Fibroblast of skin of left quadriceps (primary cell): ENCODE measurements at regions not wholly inside any gene's neighbourhood (a gene's known extent, or its start where the extent isn't known, plus 50 kb on each side); places are given as distances from the start of the nearest gene placed in this dataset.
"Not testable (repeated sequence)": the region's sequence is repeated elsewhere in the genome, so short reads cannot be mapped to it uniquely, and the experiment has no call there.

Experiments used
- DNase-seq, 2 experiments: peaks; one replicate each; pipeline ENCODE4 v3.0.0-alpha.2; 2013; ENCODE audit warnings: low read depth in 2 of 2

DNA sequence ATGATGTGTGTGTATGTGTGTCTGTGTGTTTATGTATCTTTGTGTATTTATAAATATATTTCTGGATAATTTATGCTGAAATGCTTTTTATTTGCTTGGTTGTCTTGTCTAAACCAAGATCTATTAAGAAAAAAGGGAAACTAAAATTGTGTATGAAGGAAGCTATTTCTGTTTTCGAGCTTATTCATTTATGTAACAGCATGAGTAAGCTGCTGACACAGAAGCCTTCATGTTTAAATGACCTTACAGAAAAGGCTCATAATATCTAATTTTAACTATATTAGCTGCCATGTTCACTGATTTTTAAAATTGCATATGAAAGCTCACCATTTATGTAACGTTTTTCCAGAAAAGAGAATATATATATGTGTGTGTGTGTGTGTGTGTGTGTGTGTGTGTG lies 392.8 kb downstream of the PTH2R start:
- DNase-seq: no peak

DNA sequence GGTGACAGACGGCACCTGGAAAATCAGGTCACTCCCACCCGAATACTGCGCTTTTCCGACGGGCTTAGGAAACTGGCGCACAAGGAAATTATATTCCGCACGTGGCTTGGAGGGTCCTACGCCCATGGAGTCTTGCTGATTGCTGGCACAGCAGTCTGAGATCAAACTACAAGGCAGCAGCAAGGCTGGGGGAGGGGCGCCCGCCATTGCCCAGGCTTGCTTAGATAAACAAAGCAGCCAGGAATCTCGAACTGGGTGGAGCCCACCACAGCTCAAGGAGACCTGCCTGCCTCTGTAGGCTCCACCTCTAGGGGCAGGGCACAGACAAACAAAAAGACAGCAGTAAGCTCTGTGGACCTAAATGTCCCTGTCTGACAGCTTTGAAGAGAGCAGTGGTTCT lies 394.3 kb downstream of the PTH2R start:
- not testable (repeated sequence) for DNase-seq

DNA sequence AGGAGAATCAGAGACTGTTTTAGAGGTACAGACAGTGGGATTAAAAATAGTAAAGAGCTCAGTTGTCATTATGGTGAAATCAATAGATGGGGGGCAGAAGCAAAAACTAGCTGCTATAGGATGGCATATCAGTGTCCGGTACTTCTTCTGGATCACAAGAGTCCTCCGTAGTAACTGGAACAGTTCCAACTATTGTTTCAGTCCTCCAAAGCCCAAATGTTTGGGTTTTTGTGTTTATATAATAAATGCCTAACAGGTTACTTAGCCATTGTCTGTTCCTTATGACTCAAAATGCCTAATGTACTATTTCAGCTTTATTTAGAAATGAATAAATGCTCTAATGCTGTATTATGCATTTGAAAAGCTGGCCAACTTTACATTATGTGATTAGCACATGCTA lies 401.2 kb downstream of the PTH2R start:
- no peak for DNase-seq

DNA sequence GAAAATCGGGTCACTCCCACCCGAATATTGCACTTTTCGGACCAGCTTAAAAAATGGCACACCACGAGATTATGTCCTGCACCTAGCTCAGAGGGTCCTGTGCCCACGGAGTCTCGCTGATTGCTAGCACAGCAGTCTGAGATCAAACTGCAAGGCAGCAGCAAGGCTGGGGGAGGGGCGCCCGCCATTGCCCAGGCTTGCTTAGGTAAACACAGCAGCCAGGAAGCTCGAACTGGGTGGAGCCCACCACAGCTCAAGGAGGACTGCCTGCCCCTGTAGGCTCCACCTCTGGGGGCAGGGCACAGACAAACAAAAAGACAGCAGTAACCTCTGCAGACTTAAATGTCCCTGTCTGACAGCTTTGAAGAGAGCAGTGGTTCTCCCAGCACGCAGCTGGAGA lies 405.3 kb downstream of the PTH2R start:
- DNase-seq: not testable (repeated sequence)

DNA sequence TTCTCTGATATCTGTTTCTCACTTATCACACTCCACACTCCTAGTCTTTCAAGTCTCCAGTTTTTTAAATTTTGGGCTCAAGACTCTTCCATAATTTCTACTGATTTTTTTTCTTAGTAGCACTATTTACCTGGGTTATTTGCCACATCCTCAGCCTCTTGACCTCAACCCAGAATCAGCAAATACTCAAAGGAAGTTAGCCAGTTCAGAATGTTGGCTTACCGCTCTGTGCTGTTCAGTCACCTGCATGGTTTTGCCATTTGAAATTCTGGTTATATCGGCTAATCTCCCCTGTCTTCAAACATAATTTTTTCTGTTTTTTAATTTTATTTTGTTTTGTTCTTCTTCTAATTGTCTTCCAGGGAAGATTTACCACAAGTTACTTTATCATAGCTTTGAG lies 412.6 kb downstream of the PTH2R start:
- DNase-seq: no peak

DNA sequence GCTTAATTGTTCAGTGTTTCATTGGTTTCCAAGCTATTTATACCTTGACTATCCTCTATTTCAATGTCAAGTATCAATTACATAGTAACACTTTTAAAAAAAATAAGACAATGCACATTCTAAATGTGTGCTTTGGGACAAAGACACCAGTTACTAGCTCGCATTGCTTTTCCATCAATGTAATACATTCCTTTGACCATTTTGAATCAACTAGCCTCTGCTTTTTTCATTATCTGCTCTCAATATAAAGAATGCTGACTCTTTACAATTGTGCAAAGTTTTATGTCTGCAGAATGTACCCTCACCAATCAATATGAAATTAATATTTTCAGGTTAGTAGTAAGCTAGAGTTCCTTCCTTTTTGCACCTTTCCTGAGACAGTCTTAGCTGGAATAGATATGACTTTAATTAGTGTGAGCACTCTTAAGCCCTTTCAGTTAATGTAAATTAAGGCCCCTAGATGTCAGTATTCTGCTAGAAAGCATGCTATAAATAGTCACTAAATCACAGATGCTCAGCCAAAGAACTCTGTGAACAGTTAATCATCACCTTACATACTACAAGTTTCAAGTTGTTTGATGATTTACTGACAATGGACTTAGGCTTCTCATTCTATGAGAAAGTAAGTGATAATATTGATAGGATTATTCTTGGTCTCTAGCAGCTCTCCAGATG lies 413.6 kb downstream of the PTH2R start:
- DNase-seq: no peak

DNA sequence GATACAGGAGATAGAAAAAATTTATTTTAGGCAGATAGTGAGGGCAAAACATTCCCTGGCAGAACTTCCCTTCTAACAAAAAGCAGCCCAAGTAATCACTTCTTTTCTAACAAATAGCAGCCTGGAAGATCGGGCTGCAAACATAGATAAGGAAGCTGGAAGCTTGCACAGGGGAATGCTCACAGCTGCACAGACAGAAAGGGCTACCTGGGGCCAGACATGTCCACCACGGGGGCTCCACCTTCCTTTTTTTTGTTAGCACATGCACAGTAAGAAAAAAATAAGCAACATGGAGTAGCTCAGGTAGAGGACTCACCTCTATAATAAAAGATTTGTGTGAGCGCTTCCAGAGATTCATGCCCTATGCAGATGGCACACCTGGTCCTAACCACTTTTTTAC lies 420.5 kb downstream of the PTH2R start:
- DNase-seq: no peak

DNA sequence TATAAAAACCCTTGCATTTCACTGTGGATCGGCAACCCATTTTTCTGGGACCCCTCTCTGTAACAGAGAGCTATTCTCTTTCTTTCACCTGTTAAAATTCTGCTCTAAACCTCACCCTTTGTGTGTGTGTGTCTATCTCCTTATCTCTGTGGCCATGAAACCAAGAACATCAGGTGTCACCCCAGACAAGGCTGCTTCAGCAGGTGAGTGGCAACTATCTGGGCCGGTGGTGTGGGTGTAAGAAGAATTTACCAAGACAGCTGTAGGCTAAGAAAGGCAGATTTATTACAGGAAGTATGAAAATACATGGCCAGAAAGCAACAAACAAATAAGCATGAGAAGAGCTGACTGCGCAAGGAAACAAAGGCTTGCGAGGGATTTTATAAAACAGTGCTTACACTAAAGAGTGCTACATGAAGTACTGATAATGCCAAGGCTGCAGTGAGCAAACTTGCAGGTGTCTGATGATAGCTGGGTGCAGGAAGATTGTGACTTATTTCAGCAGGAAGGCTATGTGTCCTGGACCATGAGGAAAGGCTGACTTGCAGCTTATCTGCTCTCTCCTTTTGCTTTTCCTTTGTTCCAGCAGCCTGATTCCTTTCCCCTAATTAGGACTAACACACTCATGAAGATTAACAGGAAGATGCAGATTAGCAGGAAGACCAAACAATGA lies 421.1 kb downstream of the PTH2R start:
- no peak for DNase-seq

DNA sequence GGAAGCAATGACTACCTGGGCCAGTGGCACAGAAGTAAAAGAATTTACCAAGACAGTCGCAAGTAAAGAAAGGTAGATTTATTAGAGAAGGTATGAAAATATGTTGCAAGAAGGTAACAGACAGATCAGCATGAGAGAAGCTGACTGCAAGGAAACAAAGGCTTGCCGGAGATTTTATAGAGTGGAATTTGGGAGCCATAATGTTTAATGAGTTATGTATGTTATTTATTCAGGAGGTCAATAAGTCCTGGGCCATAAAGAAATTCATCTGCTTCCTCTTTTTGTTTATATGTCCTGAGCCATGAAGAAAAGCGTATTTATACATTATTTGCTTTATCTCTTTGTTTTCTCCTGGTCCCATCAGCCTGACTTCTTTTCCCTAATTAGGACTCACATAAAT lies 423.6 kb downstream of the PTH2R start:
- DNase-seq: no peak

DNA sequence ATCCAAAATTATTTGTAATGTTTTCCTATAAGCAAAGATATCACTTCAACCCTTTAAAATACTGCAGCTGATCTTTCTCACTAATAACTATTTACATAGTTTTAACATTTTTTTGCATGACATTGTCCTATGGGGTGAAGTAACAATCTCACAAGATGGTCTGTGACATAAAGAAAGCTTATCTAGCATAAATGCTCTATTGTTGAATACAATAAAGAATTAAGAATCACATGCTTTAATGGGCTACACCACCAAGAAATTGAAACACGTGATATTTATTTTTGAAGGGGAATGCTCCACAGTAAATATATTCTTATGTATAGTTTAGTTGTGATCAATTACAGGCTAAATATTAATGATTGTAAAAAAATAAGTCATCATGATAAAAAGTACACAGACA lies 441.1 kb downstream of the PTH2R start:
- no peak for DNase-seq

DNA sequence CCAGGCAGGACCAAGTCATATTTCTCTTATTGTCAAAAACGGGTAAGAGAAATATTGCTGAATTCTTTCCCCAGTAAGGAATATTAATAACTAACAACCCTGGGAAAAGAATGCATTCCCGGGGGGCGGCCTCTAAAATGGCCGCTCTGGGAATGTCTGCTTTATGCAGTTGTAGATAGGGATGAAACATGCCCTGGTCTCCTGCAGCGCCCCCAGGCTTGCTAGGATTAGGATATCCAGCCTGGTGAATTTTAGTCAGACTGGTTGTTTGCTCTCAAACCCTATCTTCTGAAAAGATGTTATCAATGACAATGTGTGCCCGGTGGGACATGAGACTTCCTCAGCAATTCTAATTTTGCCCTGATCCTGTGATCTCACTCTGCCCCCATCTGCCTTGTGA lies 448.1 kb downstream of the PTH2R start:
- no peak for DNase-seq

DNA sequence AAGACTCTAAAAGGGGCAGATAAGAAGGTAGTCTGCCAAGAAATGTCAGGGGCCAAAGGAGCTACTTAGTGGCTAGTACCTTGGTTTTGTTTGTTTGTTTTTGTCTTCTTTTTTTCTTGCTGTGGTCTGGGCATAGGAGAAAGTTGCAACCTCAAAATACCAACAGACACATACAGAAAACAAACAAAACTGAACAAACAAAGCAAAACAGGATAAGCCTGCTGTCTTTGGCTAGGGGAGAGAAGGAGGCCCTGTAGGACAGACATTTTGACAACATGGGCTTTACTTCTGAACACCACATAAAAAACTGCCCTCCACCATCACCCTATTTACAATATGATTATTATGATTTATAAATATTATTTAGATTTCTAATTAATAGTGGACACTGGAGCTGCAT lies 460.8 kb downstream of the PTH2R start:
- no peak for DNase-seq

DNA sequence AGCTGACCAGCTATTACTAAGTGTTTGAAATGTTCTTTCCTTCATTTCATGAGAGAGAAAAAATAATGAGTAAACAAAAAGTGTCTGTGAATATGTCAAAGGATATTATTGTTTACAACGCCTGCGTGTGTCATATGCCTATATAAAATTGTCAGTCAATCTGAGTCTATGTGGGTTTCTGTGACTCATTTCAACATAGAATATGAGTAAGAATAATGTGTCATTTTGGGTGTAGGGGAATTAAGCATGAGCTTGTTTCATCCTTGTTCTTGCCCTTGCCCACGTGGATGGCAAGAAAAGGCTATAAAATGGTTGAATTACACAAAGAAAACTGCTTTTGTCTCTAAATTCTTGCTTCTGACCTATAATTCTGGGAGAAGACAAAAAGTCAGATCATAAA lies 466.0 kb downstream of the PTH2R start:
- no peak for DNase-seq

DNA sequence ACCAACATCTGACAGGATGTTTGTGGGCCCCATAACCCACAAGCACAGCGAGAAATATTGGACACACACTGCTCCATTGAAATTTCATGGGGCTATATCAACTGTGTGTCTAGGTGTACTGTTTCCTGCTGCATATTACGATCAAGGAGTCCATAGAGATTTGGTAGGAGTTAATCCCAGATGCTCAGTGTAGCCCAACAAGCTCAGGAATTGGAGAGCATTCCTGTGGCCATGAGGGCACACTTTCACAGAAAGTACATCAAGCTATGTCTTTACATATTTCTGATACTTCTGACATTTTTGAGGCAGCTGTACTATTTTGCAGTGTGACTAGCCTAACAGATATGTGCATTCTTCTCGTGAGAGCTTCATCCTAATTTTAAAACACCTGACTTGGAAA lies 473.1 kb downstream of the PTH2R start:
- no peak for DNase-seq

DNA sequence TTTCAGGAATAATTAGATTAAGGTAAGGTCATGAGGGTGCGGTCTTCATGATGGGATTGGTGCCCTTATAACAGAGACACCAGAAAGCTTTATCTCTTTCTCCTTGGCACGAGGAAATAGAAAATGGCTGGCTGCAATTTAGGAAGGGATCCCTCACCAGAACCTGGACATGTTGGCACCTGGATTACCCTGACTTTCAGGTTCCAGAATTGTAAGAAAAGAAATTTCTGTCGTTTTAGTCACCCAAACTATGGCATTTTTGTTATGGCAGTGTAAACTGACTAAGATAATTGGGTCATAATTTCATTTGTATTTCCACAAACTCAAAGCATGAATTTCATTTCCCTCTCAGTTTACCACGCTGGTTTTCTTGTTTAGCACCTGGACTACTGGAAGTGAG lies 473.6 kb downstream of the PTH2R start:
- DNase-seq: no peak

DNA sequence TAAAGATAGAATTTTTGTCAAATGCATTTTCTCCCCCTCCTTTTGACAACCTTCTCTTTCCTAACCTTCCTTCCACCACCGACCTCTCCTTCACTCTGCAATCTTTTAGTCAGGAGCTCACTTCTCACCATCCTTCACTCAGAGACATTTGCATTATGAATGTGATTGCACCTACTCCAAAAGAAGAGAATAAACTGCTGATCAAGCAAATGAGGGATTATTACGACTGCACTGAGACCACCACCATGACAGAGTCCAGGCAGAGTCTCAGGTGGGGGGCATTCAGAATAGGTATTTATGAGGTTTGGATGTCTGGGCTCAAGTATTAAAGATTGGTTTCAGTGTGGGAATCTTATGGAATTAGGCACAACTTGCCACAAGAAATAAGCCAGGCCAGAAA lies 483.9 kb downstream of the PTH2R start:
- no peak for DNase-seq

DNA sequence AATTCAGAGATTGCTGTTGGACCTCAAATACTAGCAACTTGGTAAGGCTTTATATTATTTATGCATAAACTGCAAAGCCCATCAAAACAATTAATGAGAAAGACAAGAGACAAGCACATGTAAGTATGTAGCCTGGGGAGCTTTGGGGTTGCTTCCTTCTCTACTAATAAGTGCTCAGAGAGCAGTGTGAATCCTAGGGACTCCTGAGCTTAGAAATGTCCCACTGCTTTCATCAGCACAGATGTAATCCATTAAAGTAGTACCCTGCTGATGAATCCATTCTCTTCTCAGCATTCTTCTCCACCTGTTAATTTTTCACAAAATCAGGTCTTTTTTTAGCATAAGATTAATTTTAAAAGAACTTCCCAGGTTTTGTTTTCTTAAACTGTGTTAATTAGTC lies 485.6 kb downstream of the PTH2R start:
- DNase-seq: no peak

DNA sequence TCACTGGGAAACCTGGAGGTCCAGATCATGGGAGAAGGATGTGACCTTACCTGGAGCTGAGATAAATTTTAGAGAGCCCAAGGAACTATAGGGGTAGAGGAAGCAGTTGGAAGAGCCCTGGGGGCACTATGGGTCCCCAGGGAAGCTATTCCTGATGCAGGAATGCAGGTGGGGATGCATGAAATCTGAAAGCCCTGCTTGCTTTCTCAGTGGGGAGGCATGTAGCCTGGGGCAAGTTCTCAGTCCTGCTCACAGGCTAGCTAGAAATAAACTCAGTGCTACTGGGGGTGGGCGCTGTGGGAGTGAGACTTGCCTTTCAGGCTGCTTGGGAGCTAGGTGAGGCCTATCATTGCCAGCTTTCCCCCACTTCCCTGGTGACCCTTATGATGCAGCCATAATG lies 499.7 kb downstream of the PTH2R start:
- DNase-seq: no peak

DNA sequence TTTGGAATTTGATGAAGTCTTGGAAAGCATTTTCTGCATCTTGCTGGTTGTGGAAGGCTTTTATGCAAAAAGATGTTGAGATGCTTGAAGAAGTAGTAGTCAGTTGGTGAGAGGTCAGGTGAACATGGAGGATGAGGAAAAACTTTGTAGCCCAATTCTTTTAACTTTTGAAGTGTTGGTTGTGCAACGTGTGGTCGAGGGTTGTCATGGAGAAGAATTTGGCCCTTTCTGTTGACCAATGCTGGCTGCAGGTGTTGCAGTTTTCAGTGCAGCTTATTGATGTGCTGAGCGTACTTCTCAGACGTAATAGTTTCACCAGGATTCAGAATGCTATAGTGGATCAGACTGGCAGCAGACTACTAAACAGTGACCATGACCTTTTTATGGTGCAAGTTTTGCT lies 508.4 kb upstream of the MAP2 start:
- DNase-seq: no peak

DNA sequence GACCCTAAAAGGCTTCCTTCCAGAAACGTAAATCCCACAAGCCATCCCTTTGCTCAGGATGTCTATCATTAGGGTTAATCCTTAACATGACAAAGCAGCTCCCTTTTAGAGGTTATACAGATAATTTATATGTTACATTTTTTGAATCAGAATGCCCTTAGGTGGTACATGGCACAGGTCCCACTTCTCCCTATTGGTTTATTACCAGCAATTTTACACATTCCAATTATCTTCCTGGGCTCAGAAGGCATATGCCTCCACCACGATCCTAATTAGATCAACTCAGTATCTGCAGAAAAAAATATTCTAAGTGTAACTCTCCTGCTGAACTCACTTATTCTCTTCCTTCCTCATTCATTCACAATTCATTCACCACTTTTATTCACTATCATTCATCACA lies 507.0 kb upstream of the MAP2 start:
- DNase-seq: no peak

DNA sequence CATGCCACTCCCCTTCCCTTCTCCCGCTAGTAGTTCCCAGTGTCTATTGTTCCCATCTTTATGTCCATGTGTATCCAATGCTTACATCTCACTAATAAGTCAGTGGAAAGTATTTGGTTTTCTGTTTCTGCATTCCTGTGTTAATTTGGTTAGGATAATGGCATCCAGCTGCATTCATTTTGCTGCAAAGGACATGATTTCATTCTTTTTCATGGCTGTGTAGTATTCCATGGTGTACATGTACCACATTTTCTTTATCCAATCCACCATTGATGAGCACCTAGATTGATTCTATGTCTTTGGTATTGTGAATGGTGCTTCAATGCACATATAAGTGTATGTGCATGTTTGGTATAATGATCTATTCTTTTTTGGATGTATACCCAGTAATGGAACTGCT lies 502.5 kb upstream of the MAP2 start:
- DNase-seq: not testable (repeated sequence)

DNA sequence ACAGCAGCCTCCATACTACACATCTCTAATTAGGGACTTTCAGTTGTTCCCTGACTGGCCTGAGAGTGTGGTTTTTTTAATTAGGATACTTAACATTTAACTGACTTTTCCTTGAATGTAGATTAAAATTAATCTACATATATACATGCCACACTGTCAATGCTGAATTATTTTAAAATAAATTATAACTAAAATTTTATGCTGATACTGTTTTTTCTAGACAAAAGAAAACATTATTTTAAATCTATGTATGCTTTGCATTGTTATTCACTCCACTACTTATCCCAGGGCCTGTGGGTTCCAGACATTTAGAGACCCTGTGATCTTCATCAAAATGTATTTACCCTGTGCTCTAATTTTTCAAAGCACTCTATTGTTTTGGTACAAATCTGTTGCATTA lies 496.0 kb upstream of the MAP2 start:
- DNase-seq: no peak

DNA sequence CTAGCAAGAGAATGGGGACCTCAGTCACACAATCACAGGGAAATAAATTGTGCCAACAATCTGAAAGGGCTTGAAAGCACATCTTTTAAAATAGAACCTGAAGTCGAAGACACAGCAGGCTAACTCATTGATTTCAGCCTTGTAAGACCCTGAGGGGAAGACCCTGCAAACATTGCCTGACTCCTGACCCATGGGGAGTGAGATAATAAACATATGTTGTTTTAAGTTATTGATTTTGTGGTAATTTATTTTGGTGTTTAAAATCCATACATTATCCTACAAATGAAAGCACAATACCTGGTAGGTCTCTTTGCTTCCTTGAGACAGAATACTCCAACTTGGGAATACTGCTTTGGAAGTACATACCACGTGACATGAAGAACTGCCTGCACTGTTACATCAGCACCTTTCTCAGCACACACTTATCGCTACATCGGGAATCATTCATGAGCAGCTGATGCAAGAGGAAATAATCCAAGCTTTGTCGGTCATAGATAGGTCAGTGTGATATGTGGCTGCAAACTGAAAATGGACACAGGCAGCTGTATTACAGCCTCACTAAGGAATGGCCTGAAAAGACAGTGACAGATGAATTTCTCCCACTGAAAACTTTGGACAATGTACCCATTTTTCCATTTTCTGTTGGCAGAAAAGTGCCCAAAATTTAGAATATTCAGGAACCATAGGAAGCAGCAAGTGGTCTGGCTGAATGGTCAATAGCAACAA lies 494.5 kb upstream of the MAP2 start:
- no peak for DNase-seq
